GM13977 (cell line): ENCODE measurements at regions not wholly inside any gene's neighbourhood (a gene's known extent, or its start where the extent isn't known, plus 50 kb on each side); places are given as distances from the start of the nearest gene placed in this dataset.

Experiments
- DNase-seq: peaks from one replicate; pipeline ENCODE4 v3.0.0; 2012; ENCODE audit warnings: low spot score
- in situ Hi-C: fragments of 300-500 bp; cut with MboI; formaldehyde crosslinking; loops from one replicate; pipeline ENCODE4 v1.12.0; 2022; ENCODE audit warnings: low sequenced_read_pairs, low pct_unique_long_range_greater_than_20kb, mixed read lengths, inconsistent platforms; ENCODE audit not compliant: unreplicated experiment
- TF ChIP-seq, protein P1 (sequence below): IDR thresholded peaks from 2 replicates; pipeline ENCODE4 v1.5.1; 2012; ENCODE audit warnings: mild to moderate bottlenecking, control low read depth; ENCODE audit not compliant: insufficient read depth; ENCODE audit errors: extremely low read depth, missing control alignments

DNA sequence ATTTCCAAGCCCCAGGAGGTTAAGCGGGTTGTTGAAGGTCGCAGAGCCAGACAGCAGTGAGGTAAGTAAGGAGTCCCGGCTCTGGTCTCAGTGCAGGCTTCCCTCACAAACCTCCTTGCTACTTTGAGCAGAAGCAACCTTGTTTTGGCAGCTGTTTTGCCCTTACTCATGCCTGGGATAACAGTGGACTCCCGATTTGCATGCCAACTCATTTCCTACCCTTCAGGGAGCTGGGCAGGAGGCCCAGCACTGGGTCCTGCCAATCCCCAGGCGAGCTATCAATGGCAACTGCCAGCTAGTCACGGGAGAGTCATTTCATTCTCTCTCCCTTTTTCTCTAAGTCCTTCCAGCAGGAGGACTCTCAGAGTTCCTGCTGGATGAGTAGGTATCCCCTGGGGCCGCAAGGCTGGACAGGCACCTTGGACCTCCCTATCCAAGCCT lies 72.0 kb upstream of the KSR1 start:
- no peak for DNase-seq
- in situ Hi-C loops: no loop called here

DNA sequence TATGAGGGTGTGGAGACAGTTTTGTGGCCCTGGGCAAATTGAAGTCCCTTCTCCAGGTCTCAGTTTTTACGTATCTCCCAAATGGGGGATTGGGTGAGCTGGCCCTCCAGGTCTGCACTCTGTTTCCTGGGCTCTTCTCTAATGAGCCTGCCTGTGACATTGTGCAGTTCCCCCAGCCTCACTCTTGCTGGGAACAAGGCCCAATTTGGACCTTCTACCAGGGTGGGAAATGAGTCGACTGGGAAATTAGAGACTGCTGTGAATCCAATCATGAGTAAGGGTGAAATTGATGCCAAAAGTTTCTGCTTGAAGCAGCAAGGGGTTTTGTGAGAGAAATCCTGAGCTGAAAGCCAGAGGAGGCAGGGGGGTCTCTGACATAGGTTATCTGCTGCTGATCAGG lies 71.5 kb upstream of the KSR1 start:
- in situ Hi-C loops: no loop called here
- TF ChIP-seq, protein P1, sequence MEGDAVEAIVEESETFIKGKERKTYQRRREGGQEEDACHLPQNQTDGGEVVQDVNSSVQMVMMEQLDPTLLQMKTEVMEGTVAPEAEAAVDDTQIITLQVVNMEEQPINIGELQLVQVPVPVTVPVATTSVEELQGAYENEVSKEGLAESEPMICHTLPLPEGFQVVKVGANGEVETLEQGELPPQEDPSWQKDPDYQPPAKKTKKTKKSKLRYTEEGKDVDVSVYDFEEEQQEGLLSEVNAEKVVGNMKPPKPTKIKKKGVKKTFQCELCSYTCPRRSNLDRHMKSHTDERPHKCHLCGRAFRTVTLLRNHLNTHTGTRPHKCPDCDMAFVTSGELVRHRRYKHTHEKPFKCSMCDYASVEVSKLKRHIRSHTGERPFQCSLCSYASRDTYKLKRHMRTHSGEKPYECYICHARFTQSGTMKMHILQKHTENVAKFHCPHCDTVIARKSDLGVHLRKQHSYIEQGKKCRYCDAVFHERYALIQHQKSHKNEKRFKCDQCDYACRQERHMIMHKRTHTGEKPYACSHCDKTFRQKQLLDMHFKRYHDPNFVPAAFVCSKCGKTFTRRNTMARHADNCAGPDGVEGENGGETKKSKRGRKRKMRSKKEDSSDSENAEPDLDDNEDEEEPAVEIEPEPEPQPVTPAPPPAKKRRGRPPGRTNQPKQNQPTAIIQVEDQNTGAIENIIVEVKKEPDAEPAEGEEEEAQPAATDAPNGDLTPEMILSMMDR: no peak
- DNase-seq: no peak

More for the DNA sequence above, 72.0 kb upstream of the KSR1 start:
- TF ChIP-seq, protein P1: no peak

DNA sequence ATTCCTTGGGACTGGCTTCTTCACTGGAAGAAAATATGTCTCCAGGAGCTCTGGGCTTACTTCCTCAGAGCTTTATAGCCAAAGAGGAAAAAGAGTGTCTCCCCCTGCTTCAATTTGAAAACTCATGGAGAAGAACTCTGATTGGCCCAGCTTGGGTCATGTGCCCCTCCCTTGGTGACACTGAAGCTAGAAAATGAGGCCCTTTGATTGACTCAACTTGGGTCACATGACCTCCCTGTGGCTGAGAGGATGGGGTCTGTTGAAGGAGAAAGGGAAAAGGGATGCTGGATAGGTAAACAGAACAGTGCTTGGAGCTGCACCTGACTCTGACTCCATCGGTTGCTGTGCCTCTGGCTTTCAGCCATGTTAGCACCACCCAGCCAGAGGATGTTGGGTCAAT lies 70.6 kb upstream of the KSR1 start:
- in situ Hi-C loops: no loop called here
- TF ChIP-seq, protein P1: no peak

DNA sequence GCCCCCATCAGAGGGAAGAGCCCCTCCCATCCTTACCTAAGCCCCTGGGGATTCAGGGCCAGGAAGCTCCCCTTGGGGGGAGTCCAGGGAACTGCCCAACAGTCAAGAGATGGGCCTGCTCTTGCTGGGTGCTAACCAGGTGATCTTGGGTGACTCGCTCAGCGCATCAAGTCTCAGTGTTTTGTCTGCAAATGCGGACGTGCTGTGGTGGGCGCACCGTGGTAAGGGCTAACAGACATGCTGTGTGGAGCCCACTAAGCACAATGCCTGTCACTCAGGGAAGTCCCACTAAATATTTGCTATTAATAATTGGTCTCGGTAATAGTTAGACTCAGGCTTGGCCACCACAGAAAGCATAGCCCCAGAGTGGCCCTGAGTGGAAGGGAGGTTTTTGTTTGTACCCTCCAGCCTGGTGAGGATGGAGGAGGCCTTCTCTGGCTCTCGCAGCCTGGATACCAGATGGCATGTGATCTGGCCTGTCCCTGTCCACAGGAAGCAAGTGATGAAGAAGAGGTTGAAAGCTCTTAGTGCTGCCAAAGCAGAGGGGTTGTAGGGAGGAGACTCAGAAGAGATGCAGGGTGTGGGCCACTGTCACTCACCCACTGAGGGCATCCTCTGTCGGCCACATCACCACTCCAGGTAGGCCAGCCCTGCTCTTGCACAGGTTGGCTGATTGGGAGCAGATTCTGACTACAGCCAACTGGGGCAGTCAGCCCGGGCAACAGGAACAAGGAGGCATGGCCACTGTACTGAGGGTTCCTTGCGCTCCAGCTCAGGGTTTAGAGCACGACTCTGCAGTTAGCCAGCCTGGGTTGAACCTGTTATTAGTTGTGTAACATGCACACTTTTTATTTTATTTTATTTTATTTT lies 69.8 kb upstream of the KSR1 start:
- TF ChIP-seq, protein P1: no peak
- in situ Hi-C loops: no loop called here
- no peak for DNase-seq

More for the DNA sequence above, 70.6 kb upstream of the KSR1 start:
- DNase-seq: no peak

DNA sequence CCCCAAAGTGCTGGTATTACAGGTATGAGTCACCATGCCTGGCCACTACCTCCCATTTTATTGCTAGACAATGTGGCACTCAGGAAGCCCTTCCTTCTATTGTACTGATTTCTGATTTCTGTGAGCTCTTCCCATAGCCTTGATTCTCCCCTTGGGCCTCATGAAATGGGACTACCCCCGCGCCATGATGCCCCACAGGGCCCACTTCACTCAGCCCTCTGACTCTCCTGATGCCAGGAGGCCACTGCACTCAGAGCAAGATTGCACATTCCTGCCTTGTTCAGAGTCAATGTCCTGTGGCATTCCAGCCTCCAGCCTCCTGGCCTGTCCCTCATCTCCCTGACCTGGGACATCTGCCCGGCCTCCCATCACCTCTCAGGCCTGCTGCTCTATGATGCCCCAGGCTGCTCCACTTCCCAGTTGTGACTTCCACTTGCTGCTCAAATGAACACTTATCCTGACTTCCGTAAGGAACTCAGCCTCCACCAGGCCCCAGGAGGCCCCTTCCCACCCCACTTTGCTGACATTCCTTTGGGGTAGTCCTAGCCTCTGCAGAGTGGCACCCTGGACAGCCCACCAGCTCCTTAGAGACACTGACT lies 66.6 kb upstream of the KSR1 start:
- in situ Hi-C loops: loop anchor here (10.0 kb wide), 1 partner anchor 55 kb away; no protein-coding TSS in a partner anchor
- no peak for DNase-seq
- TF ChIP-seq, protein P1: no peak

DNA sequence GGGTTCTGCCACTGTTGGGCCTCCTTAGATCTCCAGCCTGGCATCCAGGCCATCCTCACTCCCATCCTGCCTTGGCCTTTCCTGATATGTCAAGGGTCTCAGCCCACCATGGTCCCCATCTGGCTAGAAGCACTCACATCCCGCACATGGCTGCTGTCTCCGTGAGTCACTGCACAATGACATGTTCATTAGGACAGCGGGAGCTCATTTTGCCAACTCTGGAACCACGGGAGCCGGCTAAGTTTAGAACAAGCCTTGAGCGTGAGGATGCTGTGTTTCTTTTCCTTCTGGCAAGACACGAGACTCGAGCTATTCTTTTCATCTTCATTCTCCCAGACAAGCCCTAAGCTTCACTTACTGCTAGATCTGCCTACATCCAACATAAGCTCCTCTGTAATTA lies 65.7 kb upstream of the KSR1 start:
- DNase-seq: no peak
- TF ChIP-seq, protein P1: no peak
- in situ Hi-C loops: loop anchor here (10.0 kb wide), 1 partner anchor 54 kb away; no protein-coding TSS in a partner anchor
